ENCODE measurements at regions not wholly inside any gene's neighbourhood (a gene's known extent, or its start where the extent isn't known, plus 50 kb on each side); places are given as distances from the start of the nearest gene placed in this dataset.
A peak's percentile ranks its signal among the peaks of the same experiment; 100 is the strongest.

- H3K4me3 ChIP-seq (ENCODE audit: low read depth, low read length), result no peak overlapping the region
- no peak for TF ChIP-seq CTCF (IDR thresholded peaks at IDR 0.05; ENCODE audit: control insufficient read depth, extremely low read depth, insufficient read depth)
- no peak for DNase-seq (ENCODE audit: low read depth)
Observed at GRCh38 chr16:65896448-65897153, 469.9 kb upstream of the CDH5 start.

DNA sequence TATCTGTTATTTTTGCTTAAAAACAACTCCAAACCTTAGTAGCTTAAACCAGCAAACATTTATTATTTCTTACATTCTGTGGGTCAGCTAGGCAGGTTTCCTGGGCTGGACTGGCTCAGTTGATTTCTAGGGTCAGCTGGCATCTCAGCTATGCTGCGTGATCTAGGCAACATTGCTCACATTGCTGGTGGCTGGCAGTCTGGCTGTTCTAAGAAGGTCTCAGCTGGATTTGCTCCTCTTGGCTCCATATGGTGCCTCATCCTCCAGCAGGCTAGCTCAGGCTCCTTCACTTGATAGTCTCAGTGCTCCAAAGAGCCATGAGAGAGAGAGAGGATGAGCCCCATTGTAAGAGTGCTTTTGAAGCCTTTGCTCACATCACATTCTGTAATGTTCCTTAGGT lies 470.6 kb upstream of the CDH5 start:
- no peak for DNase-seq (ENCODE audit: low read depth)
- no peak for TF ChIP-seq CTCF (IDR thresholded peaks at IDR 0.05; ENCODE audit: control insufficient read depth, extremely low read depth, insufficient read depth)
- no peak overlapping the region for H3K4me3 ChIP-seq (ENCODE audit: low read depth, low read length)

GRCh38 chr16:65895486-65895885 lies 471.0 kb upstream of the CDH5 start:
- no peak for TF ChIP-seq CTCF (IDR thresholded peaks at IDR 0.05; ENCODE audit: control insufficient read depth, extremely low read depth, insufficient read depth)
- no peak for DNase-seq (ENCODE audit: low read depth)
- no peak overlapping the region for H3K4me3 ChIP-seq (ENCODE audit: low read depth, low read length)

DNA sequence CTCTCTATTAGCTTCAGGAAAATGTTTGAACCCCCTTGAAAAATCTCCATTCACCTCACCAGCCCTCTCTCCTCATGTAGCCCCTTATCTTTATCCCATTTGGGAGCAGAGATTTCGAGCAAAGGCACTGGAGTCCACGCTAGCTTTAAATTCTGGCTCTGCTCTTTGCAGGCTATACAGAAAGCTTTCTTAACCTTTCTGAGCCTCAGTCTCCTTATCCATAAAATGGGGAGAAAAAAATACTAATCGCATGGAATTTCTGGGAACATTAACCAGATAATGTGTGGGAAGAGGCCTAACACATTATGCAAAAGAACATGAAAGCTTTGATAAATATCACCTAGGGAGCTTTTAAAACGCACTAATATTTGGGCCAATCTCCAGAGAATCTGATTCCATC lies 476.3 kb upstream of the CDH5 start:
- H3K4me3 ChIP-seq (ENCODE audit: low read depth, low read length), result no peak overlapping the region
- no peak for DNase-seq (ENCODE audit: low read depth)
- TF ChIP-seq CTCF (IDR thresholded peaks at IDR 0.05; ENCODE audit: control insufficient read depth, extremely low read depth, insufficient read depth), result no peak

DNA sequence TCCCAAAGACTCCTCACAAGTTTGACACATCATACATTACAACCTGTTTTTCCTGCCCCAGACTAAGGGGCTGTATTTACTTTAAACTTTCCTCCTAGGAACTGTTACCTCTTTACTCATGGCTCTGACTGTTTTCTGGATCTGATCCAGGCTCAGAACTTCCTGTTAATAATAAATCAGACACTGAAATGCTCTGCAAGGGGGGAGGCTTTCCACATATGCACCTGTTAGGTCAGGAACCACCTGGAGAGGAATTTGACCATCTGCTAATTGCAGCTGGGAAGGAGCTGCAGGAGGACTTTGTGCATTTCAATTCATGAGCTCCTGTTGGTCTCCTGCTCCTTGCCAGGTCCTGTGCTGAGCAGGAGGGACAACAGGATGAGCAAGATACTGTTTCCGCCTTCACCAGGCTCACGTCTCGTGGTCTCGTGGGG lies 476.9 kb upstream of the CDH5 start:
- TF ChIP-seq CTCF (IDR thresholded peaks at IDR 0.05; ENCODE audit: control insufficient read depth, extremely low read depth, insufficient read depth), result no peak
- no peak overlapping the region for H3K4me3 ChIP-seq (ENCODE audit: low read depth, low read length)
- DNase-seq (ENCODE audit: low read depth), result peak; percentile 69

DNA sequence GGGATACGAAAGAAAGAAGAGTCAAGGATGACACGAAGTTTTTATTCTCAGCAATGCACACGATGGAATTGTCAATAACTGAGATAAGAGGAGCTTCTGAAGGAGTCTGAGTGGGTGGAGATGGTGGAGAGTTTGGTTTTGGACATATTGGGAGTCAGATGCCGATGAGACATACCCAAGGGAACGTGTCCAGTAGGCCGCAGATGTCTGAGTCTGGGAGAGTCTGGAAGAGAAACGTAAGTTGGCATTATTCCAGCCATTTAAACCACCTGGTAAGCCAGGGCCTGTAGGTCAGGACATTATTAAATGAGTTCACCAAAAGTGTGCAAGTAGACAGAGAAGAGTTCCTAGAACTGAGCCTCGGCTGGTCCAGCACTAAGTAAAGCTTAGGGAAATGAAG lies 478.3 kb upstream of the CDH5 start:
- TF ChIP-seq CTCF (IDR thresholded peaks at IDR 0.05; ENCODE audit: control insufficient read depth, extremely low read depth, insufficient read depth), result no peak
- no peak for DNase-seq (ENCODE audit: low read depth)
- no peak overlapping the region for H3K4me3 ChIP-seq (ENCODE audit: low read depth, low read length)

DNA sequence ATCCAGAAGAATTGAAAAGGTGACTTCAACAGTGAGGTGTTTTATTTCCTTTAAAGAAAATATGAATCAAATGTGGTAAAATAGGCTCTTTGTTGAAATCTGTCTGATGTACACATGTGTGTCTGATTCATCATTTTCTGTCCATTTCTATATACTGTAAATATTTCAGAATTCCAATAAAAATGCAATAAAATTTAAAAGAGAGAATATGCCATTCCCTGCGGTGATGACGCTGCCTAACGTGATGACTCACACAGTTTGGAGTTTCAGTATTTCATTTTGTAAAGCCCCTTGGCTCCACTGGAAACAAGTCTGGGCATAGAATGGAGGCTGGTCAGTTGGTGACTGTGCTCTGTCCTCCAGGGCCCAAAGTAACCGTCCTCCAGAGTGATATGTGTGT lies 482.5 kb upstream of the CDH5 start:
- DNase-seq (ENCODE audit: low read depth), result no peak
- TF ChIP-seq CTCF (IDR thresholded peaks at IDR 0.05; ENCODE audit: control insufficient read depth, extremely low read depth, insufficient read depth), result no peak
- no peak overlapping the region for H3K4me3 ChIP-seq (ENCODE audit: low read depth, low read length)
